Activated CD4-positive, alpha-beta T cell treated with anti-CD3 and anti-CD28 coated beads, Interleukin-2, amount 10 ng/mL, durations not matched to agents 7 days and 5 days (primary cell): ENCODE measurements at regions not wholly inside any gene's neighbourhood (a gene's known extent, or its start where the extent isn't known, plus 50 kb on each side); places are given as distances from the start of the nearest gene placed in this dataset.
A peak's percentile ranks its signal among the peaks of the same experiment; 100 is the strongest.

ENCODE experiments used
- CTCF ChIA-PET: fragments of 350-600 bp; sonication (Branson Sonifier 250); formaldehyde crosslinking; loops from one replicate; lab custom pipeline; 2021; ENCODE audit warnings: antibody characterized with exemption; lab: Charles Lee
- POLR2A ChIA-PET: fragments of 350-600 bp; sonication (Branson Sonifier 250); formaldehyde crosslinking; loops from one replicate; lab custom pipeline; 2021; ENCODE audit warnings: antibody characterized with exemption; lab: Charles Lee
- DNase-seq: peaks from one replicate; pipeline ENCODE4 v3.0.0-alpha.2; 2020
- H3K27ac Mint-ChIP-seq: one replicate; pipeline ENCODE4 v1.8.0; 2021; ENCODE audit warnings: mild to moderate bottlenecking, moderate library complexity, mixed read lengths
- H3K27me3 Mint-ChIP-seq: one replicate; pipeline ENCODE4 v1.8.0; 2021; ENCODE audit warnings: mixed read lengths
- H3K36me3 Mint-ChIP-seq: one replicate; pipeline ENCODE4 v1.8.0; 2021; ENCODE audit warnings: low read depth, mixed read lengths
- H3K4me1 Mint-ChIP-seq: one replicate; pipeline ENCODE4 v1.8.0; 2021; ENCODE audit warnings: mixed read lengths
- H3K4me3 Mint-ChIP-seq: one replicate; pipeline ENCODE4 v1.8.0; 2021; ENCODE audit warnings: mild to moderate bottlenecking, moderate library complexity, mixed read lengths
- H3K9me3 Mint-ChIP-seq: one replicate; pipeline ENCODE4 v1.8.0; 2021; ENCODE audit warnings: mixed read lengths

GRCh38 chr12:125373375-125373774 is 308.1 kb downstream of the AACS start:
- POLR2A ChIA-PET = no interaction called here

GRCh38 chr12:125376422-125376821 is 311.2 kb downstream of the AACS start:
- Mint-ChIP-seq H3K4me3 (no peak overlapping the region), H3K27me3 (no peaks in the 10 kb centered on the region), H3K27ac (no peak overlapping the region), H3K36me3 (no peaks in the 10 kb centered on the region), H3K9me3 (no peaks in the 10 kb centered on the region), H3K4me1 (no peaks in the 10 kb centered on the region)
- ChIA-PET POLR2A (no interaction called here), CTCF (no interaction called here)
- no peak for DNase-seq

More at GRCh38 chr12:125373375-125373774, 308.1 kb downstream of the AACS start:
- Mint-ChIP-seq H3K4me1 (no peaks in the 10 kb centered on the region), H3K27me3 (no peaks in the 10 kb centered on the region), H3K9me3 (no peaks in the 10 kb centered on the region), H3K36me3 (no peaks in the 10 kb centered on the region), H3K4me3 (no peak overlapping the region), H3K27ac (no peak overlapping the region)
- DNase-seq = no peak
- CTCF ChIA-PET = no interaction called here

- H3K27me3 Mint-ChIP-seq = no peaks in the 10 kb centered on the region
- no peak overlapping the region for H3K27ac Mint-ChIP-seq
- ChIA-PET CTCF (no interaction called here), POLR2A (no interaction called here)
- no peak overlapping the region for H3K4me3 Mint-ChIP-seq
- DNase-seq = no peak
- no peaks in the 10 kb centered on the region for H3K36me3 Mint-ChIP-seq
- H3K9me3 Mint-ChIP-seq = no peaks in the 10 kb centered on the region
- no peaks in the 10 kb centered on the region for H3K4me1 Mint-ChIP-seq
These were observed 311.9 kb downstream of the AACS start for GRCh38 chr12:125377093-125377492.

- POLR2A ChIA-PET = no interaction called here
- CTCF ChIA-PET = no interaction called here
- no peak for DNase-seq
- no peaks in the 10 kb centered on the region for H3K36me3 Mint-ChIP-seq
- no peak overlapping the region for H3K27ac Mint-ChIP-seq
- no peaks in the 10 kb centered on the region for H3K4me1 Mint-ChIP-seq
- no peaks in the 10 kb centered on the region for H3K9me3 Mint-ChIP-seq
- no peaks in the 10 kb centered on the region for H3K27me3 Mint-ChIP-seq
- no peak overlapping the region for H3K4me3 Mint-ChIP-seq
These were observed 316.1 kb downstream of the AACS start for GRCh38 chr12:125381373-125381772.

GRCh38 chr12:125382926-125383325 is 317.7 kb downstream of the AACS start:
- POLR2A ChIA-PET = no interaction called here
- H3K4me1 Mint-ChIP-seq = no peaks in the 10 kb centered on the region
- DNase-seq = no peak
- no peaks in the 10 kb centered on the region for H3K36me3 Mint-ChIP-seq
- CTCF ChIA-PET = no interaction called here
- H3K9me3 Mint-ChIP-seq = no peaks in the 10 kb centered on the region
- H3K27ac Mint-ChIP-seq = no peak overlapping the region
- H3K4me3 Mint-ChIP-seq = no peak overlapping the region
- peaks cover 3% of the 10 kb centered on the region for H3K27me3 Mint-ChIP-seq

- H3K27ac Mint-ChIP-seq = no peak overlapping the region
- CTCF ChIA-PET = no interaction called here
- peaks cover 3% of the 10 kb centered on the region for H3K27me3 Mint-ChIP-seq
- DNase-seq = no peak
- H3K36me3 Mint-ChIP-seq = no peaks in the 10 kb centered on the region
- POLR2A ChIA-PET = no interaction called here
- no peaks in the 10 kb centered on the region for H3K9me3 Mint-ChIP-seq
- H3K4me1 Mint-ChIP-seq = no peaks in the 10 kb centered on the region
- no peak overlapping the region for H3K4me3 Mint-ChIP-seq
These were observed 321.4 kb downstream of the AACS start for GRCh38 chr12:125386652-125387051.

- no peak overlapping the region for H3K27ac Mint-ChIP-seq
- no peak for DNase-seq
- no peak overlapping the region for H3K4me3 Mint-ChIP-seq
- no peaks in the 10 kb centered on the region for H3K36me3 Mint-ChIP-seq
- CTCF ChIA-PET = no interaction called here
- H3K27me3 Mint-ChIP-seq = peaks cover 3% of the 10 kb centered on the region
- H3K4me1 Mint-ChIP-seq = no peaks in the 10 kb centered on the region
- H3K9me3 Mint-ChIP-seq = no peaks in the 10 kb centered on the region
- POLR2A ChIA-PET = no interaction called here
These were observed 322.0 kb downstream of the AACS start for GRCh38 chr12:125387206-125387605.

- no peaks in the 10 kb centered on the region for H3K9me3 Mint-ChIP-seq
- ChIA-PET CTCF (interaction anchor here (0.6 to 1.0 kb wide), 2 partner anchors 181 to 1144 kb away, joined by 3 read pairs; no protein-coding TSS in a partner anchor), POLR2A (no interaction called here)
- DNase-seq = no peak
- H3K4me1 Mint-ChIP-seq = no peaks in the 10 kb centered on the region
- peaks cover 3% of the 10 kb centered on the region for H3K27me3 Mint-ChIP-seq
- no peaks in the 10 kb centered on the region for H3K36me3 Mint-ChIP-seq
- H3K27ac Mint-ChIP-seq = no peak overlapping the region
- no peak overlapping the region for H3K4me3 Mint-ChIP-seq
These were observed 323.9 kb downstream of the AACS start for GRCh38 chr12:125389061-125389697.

- CTCF ChIA-PET = no interaction called here
- Mint-ChIP-seq H3K36me3 (no peaks in the 10 kb centered on the region), H3K4me1 (no peaks in the 10 kb centered on the region)
These were observed 328.3 kb downstream of the AACS start for GRCh38 chr12:125393569-125393968.

GRCh38 chr12:125395583-125396215 is 330.5 kb downstream of the AACS start:
- ChIA-PET CTCF (no interaction called here), POLR2A (no interaction called here)
- no peak for DNase-seq
- Mint-ChIP-seq H3K27me3 (no peaks in the 10 kb centered on the region), H3K4me3 (no peak overlapping the region), H3K4me1 (peaks cover 4% of the 10 kb centered on the region), H3K9me3 (peaks cover 2% of the 10 kb centered on the region), H3K27ac (no peak overlapping the region), H3K36me3 (no peaks in the 10 kb centered on the region)

More at GRCh38 chr12:125393569-125393968, 328.3 kb downstream of the AACS start:
- DNase-seq = no peak
- H3K9me3 Mint-ChIP-seq = peaks cover 2% of the 10 kb centered on the region
- H3K27ac Mint-ChIP-seq = no peak overlapping the region
- no peaks in the 10 kb centered on the region for H3K27me3 Mint-ChIP-seq
- POLR2A ChIA-PET = no interaction called here
- H3K4me3 Mint-ChIP-seq = no peak overlapping the region

- peaks cover 4% of the 10 kb centered on the region for H3K27me3 Mint-ChIP-seq
- H3K4me3 Mint-ChIP-seq = no peak overlapping the region
- ChIA-PET CTCF (interaction anchor here (0.8 to 0.9 kb wide), 2 partner anchors 216 to 222 kb away, joined by 3 to 4 read pairs; no protein-coding TSS in a partner anchor), POLR2A (no interaction called here)
- H3K4me1 Mint-ChIP-seq = peaks cover 4% of the 10 kb centered on the region
- no peak for DNase-seq
- no peaks in the 10 kb centered on the region for H3K36me3 Mint-ChIP-seq
- no peak overlapping the region for H3K27ac Mint-ChIP-seq
- peaks cover 2% of the 10 kb centered on the region for H3K9me3 Mint-ChIP-seq
These were observed 334.3 kb downstream of the AACS start for GRCh38 chr12:125399489-125399888.

- DNase-seq = peak; percentile 13
- Mint-ChIP-seq H3K4me3 (no peak overlapping the region), H3K4me1 (peaks cover 4% of the 10 kb centered on the region), H3K27ac (no peak overlapping the region), H3K27me3 (peaks cover 4% of the 10 kb centered on the region), H3K36me3 (no peaks in the 10 kb centered on the region), H3K9me3 (peaks cover 2% of the 10 kb centered on the region)
- CTCF ChIA-PET = interaction anchor here (1.2 kb wide), 1 partner anchor 166 kb away, joined by 3 read pairs; no protein-coding TSS in a partner anchor
- POLR2A ChIA-PET = no interaction called here
These were observed 337.9 kb downstream of the AACS start for GRCh38 chr12:125402874-125403789.

- Mint-ChIP-seq H3K27ac (no peak overlapping the region), H3K4me3 (no peak overlapping the region), H3K9me3 (no peaks in the 10 kb centered on the region), H3K36me3 (no peaks in the 10 kb centered on the region), H3K4me1 (peaks cover 4% of the 10 kb centered on the region), H3K27me3 (peaks cover 4% of the 10 kb centered on the region)
- POLR2A ChIA-PET = interaction anchor here (0.6 kb wide), 1 partner anchor 222 kb away, joined by 3 read pairs; no protein-coding TSS in a partner anchor
- DNase-seq = no peak
- CTCF ChIA-PET = interaction anchor here (1.2 kb wide), 1 partner anchor 167 kb away, joined by 3 read pairs; no protein-coding TSS in a partner anchor
These were observed 338.6 kb downstream of the AACS start for GRCh38 chr12:125403843-125404242.
